ENCODE measurements at regions not wholly inside any gene's neighbourhood (a gene's known extent, or its start where the extent isn't known, plus 50 kb on each side); places are given as distances from the start of the nearest gene placed in this dataset.

DNA sequence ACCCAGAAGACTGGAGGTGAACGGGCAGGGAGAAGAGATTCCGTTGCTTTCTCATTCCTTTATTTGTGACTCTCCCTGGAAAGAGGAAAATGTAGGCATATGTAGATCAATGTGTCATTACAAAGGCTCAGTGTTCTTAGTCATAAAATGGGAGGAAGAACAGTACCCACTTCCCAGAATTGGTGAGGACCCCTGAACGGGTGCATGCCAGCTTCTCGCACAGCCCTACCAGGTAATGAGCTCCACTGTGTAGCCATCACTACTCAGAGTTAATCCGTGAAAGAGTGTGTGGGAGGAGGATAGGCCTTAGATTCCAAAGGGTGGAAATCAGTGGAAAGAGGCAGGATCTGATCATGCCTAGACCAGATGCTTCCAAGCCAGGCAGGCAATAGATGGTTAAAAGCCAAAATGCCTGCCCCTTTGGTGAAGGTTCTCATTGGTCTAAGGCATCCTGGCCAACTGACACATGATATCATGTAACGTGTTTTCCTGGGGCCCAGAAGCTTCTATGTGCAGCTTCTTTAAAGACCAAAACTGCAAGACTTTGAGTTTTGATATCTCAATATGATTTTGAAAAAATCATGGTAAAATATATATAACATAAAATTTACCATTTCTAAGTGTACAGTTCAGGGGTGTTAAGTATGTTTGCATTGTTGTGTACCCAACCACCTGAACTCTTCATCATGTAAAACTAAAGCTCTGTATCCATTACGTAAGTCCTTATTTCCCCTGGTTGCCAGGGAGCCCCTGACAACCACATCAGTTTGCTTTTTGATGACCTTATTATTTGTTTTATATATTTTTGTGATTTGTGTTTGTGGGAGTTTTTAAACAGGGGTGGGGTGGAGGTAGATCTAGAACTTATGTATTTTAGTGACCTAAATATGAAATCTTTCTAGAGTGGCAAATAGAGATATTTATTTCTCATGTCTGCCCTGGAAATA is 402.2 kb upstream of the CFAP20DC start:
- TF ChIP-seq CTCF (IDR thresholded peaks at IDR 0.05) (no peak), PBX3 (IDR thresholded peaks at IDR 0.05) (no peak), RCOR1 (IDR thresholded peaks at IDR 0.05; ENCODE audit: low read depth, low read length) (no peak), POLR2A (IDR thresholded peaks at IDR 0.05; ENCODE audit: low read length) (no peak), NR3C1 (IDR thresholded peaks at IDR 0.05) (no peak), EP300 (IDR thresholded peaks at IDR 0.05) (no peak), JUN (IDR thresholded peaks at IDR 0.05) (no peak), MAX (IDR thresholded peaks at IDR 0.05) (no peak), HDAC2 (IDR thresholded peaks at IDR 0.05) (no peak), ZC3H11A (IDR thresholded peaks at IDR 0.05) (no peak), HOXA7 (CRISPR knock-in tag; IDR thresholded peaks at IDR 0.05) (no peak), JUNB (IDR thresholded peaks at IDR 0.05) (no peak), SREBF2 (IDR thresholded peaks at IDR 0.05) (no peak)
